HG02973 (cell line): ENCODE measurements at regions not wholly inside any gene's neighbourhood (a gene's known extent, or its start where the extent isn't known, plus 50 kb on each side); places are given as distances from the start of the nearest gene placed in this dataset.

Experiments
- ATAC-seq: cut with Tn5 transposase; IDR thresholded peaks from one replicate; pipeline ENCODE4 v1.9.1; 2021; ENCODE audit warnings: moderate library complexity; ENCODE audit not compliant: unreplicated experiment

DNA sequence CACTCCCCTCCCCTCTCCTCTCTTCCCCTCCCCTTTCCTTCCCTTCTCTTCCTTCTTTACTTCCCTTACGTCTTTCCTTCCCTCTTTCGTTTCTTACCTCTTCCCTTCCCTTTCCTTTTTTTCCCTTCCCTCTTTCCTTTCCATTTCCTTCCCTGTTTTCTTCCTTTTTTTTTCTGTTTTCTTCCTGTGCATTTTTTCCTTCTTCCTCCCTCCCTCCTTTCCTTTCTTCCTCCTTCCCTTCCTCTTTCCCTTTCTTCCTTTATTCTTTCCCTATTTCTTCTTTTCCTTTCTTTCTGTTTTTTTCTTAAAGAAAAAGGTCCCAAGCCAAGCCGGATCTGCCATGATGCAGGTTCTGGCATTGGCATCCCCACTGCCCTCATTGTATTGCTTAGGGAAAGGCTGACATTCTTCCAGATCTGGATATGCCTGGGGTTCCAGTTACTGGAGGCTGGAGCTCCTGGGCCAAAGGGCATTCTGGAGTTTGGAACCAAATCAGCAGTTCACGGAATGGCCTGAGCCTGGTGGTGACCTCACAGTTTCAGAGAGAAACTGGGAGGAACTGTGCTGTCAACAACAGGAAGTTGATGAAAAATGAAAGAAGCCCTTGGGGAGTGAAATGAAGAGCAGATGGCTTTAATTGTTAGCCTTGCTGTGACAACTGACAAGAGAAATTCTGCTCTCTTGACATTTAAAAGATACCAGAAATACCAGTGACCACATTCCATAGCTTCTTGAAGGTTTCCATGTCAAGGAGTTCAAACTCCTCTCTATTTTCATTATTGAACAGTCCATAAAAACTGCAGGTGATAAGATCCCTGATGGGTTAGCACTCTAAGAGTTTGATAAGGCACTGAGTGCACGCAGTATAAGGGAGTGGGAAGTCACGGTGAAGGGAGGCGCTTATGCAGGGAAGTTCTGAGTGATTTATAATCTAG, 622.1 kb downstream of the SPRY1 start:
- peak; percentile 100 for ATAC-seq

GRCh38 chr4:124019749-124020549, 623.4 kb downstream of the SPRY1 start:
- no peak for ATAC-seq

GRCh38 chr4:124025000-124025399, 628.4 kb downstream of the SPRY1 start:
- ATAC-seq, result no peak

- no peak for ATAC-seq
Measured at GRCh38 chr4:124025428-124025827, 628.8 kb downstream of the SPRY1 start.

DNA sequence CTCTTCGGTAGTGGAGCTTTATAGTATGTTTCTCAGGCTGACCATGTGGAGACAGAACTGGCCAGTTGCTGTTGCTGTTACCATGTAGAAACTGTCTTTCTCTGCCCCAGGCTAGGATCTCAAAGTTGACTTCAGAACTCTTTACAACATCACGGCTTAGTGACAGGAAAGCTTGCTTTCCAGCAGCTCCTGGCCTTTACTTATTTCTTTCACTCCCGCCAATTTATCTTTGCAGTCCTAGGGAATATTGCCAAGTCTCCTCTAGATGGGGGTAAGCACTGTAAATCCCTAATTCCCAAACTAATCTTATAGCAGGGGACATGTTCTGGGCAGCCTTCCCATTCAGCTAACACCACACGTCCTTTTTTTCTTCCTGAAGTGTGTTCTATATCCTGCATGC, 631.6 kb downstream of the SPRY1 start:
- ATAC-seq, result no peak

- ATAC-seq, result no peak
Measured at GRCh38 chr4:124030147-124030546, 633.6 kb downstream of the SPRY1 start.

GRCh38 chr4:124032035-124032434, 635.4 kb downstream of the SPRY1 start:
- no peak for ATAC-seq

DNA sequence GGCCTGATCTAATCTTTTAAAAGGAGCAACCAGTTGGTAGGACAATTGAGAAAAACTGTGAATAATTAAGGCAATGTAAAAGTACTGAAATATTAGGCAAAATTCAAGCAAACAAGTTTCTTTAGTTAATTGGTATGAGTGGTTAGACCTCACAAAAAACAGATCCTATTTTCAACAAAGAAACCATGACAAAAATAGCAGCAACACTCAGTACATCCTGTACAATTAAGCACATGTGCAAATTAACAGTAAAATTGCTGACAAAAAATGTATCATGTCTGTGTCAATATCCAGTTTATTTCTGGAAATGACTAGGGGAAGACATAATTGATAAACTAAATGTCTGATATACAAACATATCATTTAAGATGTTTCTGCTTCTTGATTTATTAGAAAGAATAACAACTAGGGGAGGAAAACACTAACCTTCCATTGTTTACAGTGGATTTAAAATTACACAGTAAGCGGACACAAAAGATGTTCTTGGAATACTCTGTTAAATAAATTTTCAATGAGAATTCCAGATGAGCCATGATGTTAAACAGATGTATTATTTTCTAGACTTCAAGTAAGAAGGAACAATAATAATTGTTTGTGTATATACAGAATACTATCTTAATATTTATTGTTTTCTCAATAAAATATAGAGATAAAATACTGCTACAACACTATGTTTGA, 638.9 kb downstream of the SPRY1 start:
- no peak for ATAC-seq

GRCh38 chr4:124037236-124037635, 640.6 kb downstream of the SPRY1 start:
- no peak for ATAC-seq

GRCh38 chr4:124044330-124044729, 647.7 kb downstream of the SPRY1 start:
- ATAC-seq, result no peak

DNA sequence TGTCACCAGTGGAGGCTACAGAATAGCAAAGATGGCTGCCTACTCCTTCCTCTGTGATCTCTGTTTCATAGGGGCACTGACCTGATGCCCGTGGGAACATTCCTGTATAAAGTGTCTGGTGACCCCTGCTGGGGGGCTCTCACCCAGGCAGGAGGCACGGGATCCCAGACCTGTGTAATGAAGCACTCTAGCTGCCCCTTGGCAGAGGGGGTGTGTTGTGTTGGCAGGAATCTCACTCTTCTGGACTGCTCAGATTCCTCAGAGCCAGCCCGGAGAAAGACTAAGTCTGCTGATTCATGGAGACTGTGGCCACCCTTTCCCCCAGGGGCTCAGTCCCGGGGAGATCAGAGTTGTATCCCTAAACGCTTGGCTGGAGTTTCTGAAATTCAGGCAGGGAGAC, 648.3 kb downstream of the SPRY1 start:
- no peak for ATAC-seq

GRCh38 chr4:124046190-124046589, 649.6 kb downstream of the SPRY1 start:
- no peak for ATAC-seq

DNA sequence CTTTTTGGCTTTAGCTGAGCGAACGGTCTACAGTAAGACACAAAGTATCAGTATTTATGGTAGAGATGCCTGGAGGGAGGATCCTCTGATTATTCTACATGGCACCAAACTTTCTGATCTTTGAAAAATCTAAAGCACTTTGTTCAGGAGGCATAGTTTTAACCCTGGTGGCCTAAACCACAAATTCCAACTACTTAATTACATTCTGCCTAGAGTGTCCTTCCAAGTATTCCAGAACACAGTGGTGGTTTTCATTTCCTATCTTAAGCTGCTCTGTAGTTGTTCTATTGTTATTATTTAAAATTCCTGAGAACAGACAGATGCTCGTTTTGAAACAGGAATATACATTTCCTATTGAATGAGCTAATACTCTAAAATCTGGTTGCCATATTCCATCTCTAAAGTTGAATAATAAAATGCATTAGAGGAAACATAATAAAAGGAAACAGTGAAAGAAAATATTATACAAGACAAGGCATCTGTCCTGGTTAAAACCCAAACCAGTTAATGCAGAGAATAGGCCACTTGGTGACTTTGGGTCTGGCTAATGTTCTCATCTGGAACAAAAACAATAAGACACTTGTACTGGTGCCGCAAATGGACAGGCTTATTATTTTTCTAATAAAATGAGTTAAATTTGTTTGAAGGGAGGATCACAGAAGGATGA, 657.4 kb downstream of the SPRY1 start:
- no peak for ATAC-seq

DNA sequence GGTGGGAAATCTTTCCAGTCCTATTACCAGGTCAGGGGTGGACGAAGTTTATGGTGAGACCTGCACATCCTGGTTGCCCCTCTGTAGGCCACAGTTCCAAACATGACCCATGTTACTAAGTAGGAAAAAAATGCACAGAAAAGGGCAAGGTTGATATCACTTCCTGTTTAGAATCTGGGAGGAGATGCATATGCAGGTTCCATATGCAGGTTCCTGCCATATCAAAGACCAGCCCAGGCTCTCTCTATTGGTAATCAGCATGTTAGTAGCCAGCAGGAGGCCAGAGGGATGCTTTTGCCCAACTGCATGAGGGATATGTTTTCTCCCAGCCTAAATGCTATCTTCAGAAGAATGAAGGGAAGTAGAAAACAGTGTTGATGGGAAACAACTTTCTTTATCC, 657.2 kb downstream of the ANKRD50 start:
- ATAC-seq, result no peak

GRCh38 chr4:124055896-124056295, 656.6 kb downstream of the ANKRD50 start:
- no peak for ATAC-seq

DNA sequence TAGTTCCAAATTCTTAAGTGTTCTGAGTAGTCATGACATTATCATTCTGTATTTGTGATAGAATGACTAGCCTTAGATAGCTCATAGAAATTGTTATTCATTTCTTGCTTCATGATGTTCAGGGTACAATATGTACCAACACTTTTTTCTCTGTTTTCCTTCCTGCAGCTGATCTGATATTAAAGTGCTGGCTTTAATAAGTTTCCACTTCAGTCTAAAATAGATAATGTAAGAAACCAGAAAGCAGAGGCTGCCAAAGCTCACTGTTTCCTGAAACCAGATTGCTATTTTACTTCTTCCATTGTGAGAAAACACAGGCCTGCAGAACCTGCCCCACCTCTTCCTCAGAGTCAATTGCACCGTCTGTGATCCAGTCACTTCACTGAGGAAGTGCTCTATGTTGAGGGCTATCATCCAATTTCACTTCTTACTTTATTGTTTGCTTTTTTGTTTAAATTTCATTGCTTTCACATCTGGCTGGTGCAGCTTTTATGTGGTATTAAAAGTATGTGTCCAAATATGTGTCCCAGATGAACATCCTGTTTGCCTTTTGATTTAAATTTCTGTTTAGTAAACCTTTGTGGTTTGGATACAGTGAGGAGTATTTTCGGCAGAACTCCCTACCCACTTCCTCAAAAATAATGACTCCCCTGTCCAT, 652.1 kb downstream of the ANKRD50 start:
- no peak for ATAC-seq

DNA sequence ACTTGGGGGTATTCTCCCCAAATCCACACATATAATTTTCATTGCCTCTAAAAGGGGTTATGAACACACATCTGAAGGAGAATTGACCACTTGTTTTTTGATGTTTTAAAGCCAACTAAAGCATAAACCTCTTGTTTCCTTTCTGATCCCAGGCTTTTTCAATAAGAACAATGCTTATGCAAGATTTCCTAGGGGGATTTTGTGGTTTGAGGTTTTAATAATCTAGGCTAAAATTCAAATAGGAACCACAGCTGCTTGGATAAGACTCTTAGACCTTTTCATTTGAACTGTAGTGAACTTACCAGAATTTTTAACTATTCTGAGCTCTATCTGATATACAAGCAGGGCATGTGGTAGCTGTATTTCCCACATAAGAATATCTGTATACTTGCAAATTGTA, 651.1 kb downstream of the ANKRD50 start:
- ATAC-seq, result no peak

GRCh38 chr4:124065422-124065821, 647.1 kb downstream of the ANKRD50 start:
- ATAC-seq, result no peak

DNA sequence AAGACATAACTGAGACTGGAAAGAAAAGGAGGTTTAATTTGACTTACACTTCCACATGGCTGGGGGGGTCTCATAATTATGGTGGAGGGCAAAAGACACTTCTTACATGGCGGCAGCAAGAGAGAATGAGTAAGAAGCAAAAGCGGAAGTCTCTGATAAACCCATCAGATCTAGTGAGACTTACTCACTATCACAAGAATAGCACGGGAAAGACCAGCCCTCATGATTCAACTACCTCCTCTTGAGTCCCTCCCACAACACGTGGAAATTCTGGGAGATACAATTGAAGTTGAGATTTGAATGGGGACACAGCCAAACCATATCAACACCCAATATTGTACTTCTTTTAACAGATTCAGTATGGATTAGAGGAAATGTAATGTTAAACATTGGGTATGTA, 646.6 kb downstream of the ANKRD50 start:
- no peak for ATAC-seq

DNA sequence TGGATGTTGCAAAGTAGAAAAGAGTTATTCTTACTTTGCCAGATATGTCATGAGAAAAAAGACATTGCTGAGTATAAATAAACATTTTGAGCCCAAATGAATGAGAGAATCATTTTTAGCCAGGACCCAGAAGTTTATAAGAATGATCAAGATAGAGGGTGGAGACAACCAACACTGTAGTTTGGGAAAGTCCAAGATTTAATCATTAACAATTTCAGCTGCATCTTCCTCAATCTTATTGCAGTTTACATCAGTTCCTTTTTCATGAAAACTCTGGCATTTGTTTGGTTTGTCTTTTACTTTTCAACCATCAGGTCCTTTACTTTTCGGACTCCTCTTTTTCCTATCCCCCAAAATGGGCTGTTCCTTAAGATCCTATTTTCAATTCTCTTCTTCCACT, 645.9 kb downstream of the ANKRD50 start:
- ATAC-seq, result no peak
